SK-N-SH treated with all-trans-retinoic acid at 6 μM for 48 hours (cell line): ENCODE measurements at regions not wholly inside any gene's neighbourhood (a gene's known extent, or its start where the extent isn't known, plus 50 kb on each side); places are given as distances from the start of the nearest gene placed in this dataset.

ENCODE experiments used
- ATAC-seq: fragments of 200-7000 bp; cut with Tn5 transposase; 3 replicates; pipeline ENCODE4 v1.9.1; 2020; ENCODE audit warnings: mild to moderate bottlenecking, moderate library complexity
- ARNTL ChIP-seq: fragments of 450-650 bp; formaldehyde crosslinking; IDR thresholded peaks from 2 replicates; pipeline ENCODE4 v1.5.0; 2020; ENCODE audit warnings: low read depth, mild to moderate bottlenecking, moderate library complexity, borderline replicate concordance
- BACH2 ChIP-seq: fragments of 250-450 bp; sonication (Bioruptor Pico); IDR thresholded peaks from 2 replicates; pipeline ENCODE4 v1.9.0; 2021; ENCODE audit warnings: mild to moderate bottlenecking, borderline replicate concordance
- CSDC2 ChIP-seq: fragments of 250-450 bp; sonication (Bioruptor Pico); IDR thresholded peaks from 2 replicates; pipeline ENCODE4 v1.5.0; 2020; ENCODE audit warnings: mild to moderate bottlenecking, moderate library complexity
- ESRRG ChIP-seq: fragments of 250-450 bp; sonication (Bioruptor Pico); IDR thresholded peaks from 2 replicates; pipeline ENCODE4 v1.6.1; 2021; ENCODE audit warnings: mild to moderate bottlenecking
- ISL1 ChIP-seq: fragments of 250-450 bp; sonication (Bioruptor Pico); IDR thresholded peaks from 2 replicates; pipeline ENCODE4 v2.1.2; 2022; ENCODE audit warnings: mild to moderate bottlenecking, moderate library complexity
- OSR1 ChIP-seq: fragments of 250-450 bp; sonication (Bioruptor Pico); IDR thresholded peaks from 2 replicates; pipeline ENCODE4 v1.8.0; 2022; ENCODE audit warnings: moderate library complexity, mild to moderate bottlenecking, inconsistent platforms
- PPARA ChIP-seq: fragments of 250-450 bp; sonication (Bioruptor Pico); IDR thresholded peaks from 2 replicates; pipeline ENCODE4 v1.5.0; 2020; ENCODE audit warnings: mild to moderate bottlenecking, borderline replicate concordance
- TCF4 ChIP-seq: fragments of 250-450 bp; sonication (Bioruptor Pico); IDR thresholded peaks from 2 replicates; pipeline ENCODE4 v1.8.0; 2021; ENCODE audit warnings: mild to moderate bottlenecking, moderate library complexity, borderline replicate concordance
- TOX ChIP-seq: fragments of 250-450 bp; sonication (Bioruptor Pico); IDR thresholded peaks from 2 replicates; pipeline ENCODE4 v1.8.0; 2021; ENCODE audit warnings: mild to moderate bottlenecking, moderate library complexity, borderline replicate concordance
- ZFP3 ChIP-seq: fragments of 250-450 bp; sonication (Bioruptor Pico); IDR thresholded peaks from 2 replicates; pipeline ENCODE4 v1.5.0; 2020; ENCODE audit warnings: mild to moderate bottlenecking, moderate library complexity
- ZFP30 ChIP-seq: fragments of 450-650 bp; formaldehyde crosslinking; IDR thresholded peaks from 2 replicates; pipeline ENCODE4 v1.5.0; 2022; ENCODE audit warnings: mild to moderate bottlenecking, moderate library complexity
- ZNF70 ChIP-seq: fragments of 450-650 bp; formaldehyde crosslinking; IDR thresholded peaks from 2 replicates; pipeline ENCODE4 v1.5.0; 2020; ENCODE audit warnings: mild to moderate bottlenecking, moderate library complexity
- ZNF8 ChIP-seq: fragments of 450-650 bp; formaldehyde crosslinking; IDR thresholded peaks from 2 replicates; pipeline ENCODE4 v1.5.0; 2020; ENCODE audit warnings: mild to moderate bottlenecking, moderate library complexity
- TF ChIP-seq, protein P1 (sequence below): fragments of 250-450 bp; sonication (Bioruptor Pico); IDR thresholded peaks from 2 replicates; pipeline ENCODE4 v1.8.0; 2020; ENCODE audit warnings: mild to moderate bottlenecking, moderate library complexity, borderline replicate concordance
- TF ChIP-seq, protein P2 (sequence below): fragments of 250-450 bp; sonication (Bioruptor Pico); IDR thresholded peaks from 2 replicates; pipeline ENCODE4 v1.5.1; 2020; ENCODE audit warnings: low read depth, mild to moderate bottlenecking, moderate library complexity
- TF ChIP-seq, protein P3 (sequence below): fragments of 250-450 bp; sonication (Bioruptor Pico); IDR thresholded peaks from 2 replicates; pipeline ENCODE4 v1.8.0; 2021; ENCODE audit warnings: low read depth, mild to moderate bottlenecking, moderate library complexity, borderline replicate concordance
- TF ChIP-seq, protein P4 (sequence below): fragments of 250-450 bp; sonication (Bioruptor Pico); IDR thresholded peaks from 2 replicates; pipeline ENCODE4 v1.5.0; 2020; ENCODE audit warnings: mild to moderate bottlenecking, moderate library complexity

DNA sequence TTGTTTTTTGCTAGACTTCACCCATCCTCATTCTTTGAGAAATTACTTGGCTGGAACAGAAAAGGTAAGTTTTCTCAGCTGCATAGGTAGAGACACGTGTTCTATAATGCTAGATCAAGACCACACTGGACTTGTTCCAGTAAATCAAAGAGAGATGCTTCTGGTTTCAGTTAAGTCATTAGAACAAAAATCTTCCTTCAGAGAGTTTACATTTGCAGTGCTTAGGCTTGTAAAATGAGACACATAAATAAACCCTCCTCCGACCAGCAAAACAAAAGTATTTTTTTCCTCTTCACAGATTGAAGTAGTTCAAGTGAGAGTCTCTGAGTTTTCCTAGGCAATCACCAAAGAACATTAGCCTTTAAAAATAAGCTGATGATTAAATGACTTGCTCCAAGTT is 87.3 kb upstream of the PROK2 start:
- no peak for TF ChIP-seq ARNTL (CRISPR knock-in tag)
- TF ChIP-seq ESRRG: no peak
- no peak for TF ChIP-seq ZFP30 (CRISPR knock-in tag)
- TF ChIP-seq, protein P1, sequence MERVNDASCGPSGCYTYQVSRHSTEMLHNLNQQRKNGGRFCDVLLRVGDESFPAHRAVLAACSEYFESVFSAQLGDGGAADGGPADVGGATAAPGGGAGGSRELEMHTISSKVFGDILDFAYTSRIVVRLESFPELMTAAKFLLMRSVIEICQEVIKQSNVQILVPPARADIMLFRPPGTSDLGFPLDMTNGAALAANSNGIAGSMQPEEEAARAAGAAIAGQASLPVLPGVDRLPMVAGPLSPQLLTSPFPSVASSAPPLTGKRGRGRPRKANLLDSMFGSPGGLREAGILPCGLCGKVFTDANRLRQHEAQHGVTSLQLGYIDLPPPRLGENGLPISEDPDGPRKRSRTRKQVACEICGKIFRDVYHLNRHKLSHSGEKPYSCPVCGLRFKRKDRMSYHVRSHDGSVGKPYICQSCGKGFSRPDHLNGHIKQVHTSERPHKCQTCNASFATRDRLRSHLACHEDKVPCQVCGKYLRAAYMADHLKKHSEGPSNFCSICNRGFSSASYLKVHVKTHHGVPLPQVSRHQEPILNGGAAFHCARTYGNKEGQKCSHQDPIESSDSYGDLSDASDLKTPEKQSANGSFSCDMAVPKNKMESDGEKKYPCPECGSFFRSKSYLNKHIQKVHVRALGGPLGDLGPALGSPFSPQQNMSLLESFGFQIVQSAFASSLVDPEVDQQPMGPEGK (CRISPR knock-in tag): no peak
- TF ChIP-seq, protein P2, sequence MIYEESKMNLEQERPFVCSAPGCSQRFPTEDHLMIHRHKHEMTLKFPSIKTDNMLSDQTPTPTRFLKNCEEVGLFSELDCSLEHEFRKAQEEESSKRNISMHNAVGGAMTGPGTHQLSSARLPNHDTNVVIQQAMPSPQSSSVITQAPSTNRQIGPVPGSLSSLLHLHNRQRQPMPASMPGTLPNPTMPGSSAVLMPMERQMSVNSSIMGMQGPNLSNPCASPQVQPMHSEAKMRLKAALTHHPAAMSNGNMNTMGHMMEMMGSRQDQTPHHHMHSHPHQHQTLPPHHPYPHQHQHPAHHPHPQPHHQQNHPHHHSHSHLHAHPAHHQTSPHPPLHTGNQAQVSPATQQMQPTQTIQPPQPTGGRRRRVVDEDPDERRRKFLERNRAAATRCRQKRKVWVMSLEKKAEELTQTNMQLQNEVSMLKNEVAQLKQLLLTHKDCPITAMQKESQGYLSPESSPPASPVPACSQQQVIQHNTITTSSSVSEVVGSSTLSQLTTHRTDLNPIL (CRISPR knock-in tag): no peak
- TF ChIP-seq ZNF70 (CRISPR knock-in tag): no peak
- TF ChIP-seq ZFP3 (CRISPR knock-in tag): no peak
- TF ChIP-seq ISL1 (CRISPR knock-in tag): no peak
- TF ChIP-seq BACH2 (CRISPR knock-in tag): no peak
- no peak for TF ChIP-seq OSR1 (CRISPR knock-in tag)
- TF ChIP-seq TCF4: no peak
- TF ChIP-seq PPARA (CRISPR knock-in tag): no peak
- no peak for ATAC-seq

DNA sequence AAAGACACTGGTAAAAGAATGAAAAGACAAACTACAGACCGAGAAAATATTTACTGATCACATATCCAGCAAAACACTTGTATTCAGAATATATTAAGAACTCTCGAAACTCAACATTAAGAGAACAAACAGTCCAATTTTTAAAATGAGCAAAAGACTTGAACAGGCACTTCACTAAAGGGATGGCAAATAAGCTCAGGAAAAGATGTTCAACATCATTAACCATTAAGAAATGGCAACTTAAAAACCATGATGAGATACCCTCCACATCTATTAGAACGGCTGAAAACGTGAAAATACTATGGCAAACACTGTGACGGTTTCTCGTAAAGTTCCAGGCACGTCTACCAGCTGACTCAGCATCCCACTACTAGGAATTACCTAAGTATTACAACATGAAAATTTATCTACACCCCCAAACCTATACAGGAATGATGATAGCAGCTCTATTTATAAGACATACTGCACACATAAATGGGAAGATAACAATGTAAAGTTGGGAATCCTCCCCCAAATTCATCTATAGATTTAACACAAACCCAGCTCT is 86.1 kb upstream of the PROK2 start:
- no peak for ATAC-seq
- TF ChIP-seq TOX (CRISPR knock-in tag): no peak
- TF ChIP-seq ZFP30 (CRISPR knock-in tag): no peak
- TF ChIP-seq, protein P3, sequence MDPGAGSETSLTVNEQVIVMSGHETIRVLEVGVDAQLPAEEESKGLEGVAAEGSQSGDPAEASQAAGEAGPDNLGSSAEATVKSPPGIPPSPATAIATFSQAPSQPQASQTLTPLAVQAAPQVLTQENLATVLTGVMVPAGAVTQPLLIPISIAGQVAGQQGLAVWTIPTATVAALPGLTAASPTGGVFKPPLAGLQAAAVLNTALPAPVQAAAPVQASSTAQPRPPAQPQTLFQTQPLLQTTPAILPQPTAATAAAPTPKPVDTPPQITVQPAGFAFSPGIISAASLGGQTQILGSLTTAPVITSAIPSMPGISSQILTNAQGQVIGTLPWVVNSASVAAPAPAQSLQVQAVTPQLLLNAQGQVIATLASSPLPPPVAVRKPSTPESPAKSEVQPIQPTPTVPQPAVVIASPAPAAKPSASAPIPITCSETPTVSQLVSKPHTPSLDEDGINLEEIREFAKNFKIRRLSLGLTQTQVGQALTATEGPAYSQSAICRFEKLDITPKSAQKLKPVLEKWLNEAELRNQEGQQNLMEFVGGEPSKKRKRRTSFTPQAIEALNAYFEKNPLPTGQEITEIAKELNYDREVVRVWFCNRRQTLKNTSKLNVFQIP: no peak
- no peak for TF ChIP-seq OSR1 (CRISPR knock-in tag)
- TF ChIP-seq, protein P1 (CRISPR knock-in tag): no peak
- TF ChIP-seq, protein P2 (CRISPR knock-in tag): no peak
- TF ChIP-seq BACH2 (CRISPR knock-in tag): no peak
- TF ChIP-seq PPARA (CRISPR knock-in tag): no peak
- no peak for TF ChIP-seq ESRRG
- no peak for TF ChIP-seq ZNF8 (CRISPR knock-in tag)

DNA sequence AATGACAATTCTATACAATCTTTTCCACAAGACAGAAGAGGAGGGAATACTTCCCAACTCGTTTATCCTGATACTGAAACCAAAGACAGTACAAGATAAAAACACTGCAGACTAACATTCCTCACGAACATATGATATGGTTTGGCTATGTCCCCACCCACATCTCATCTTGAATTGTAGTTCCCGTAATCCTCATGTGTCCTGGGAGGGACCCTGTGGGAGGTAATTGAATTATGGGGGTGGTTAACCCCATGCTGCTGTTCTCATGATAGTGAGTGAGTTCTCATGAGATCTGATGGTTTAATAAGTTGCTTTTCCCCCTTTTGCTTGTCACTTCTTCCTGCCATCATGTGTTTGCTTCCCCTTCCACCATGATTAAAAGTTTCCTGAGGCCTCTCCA is 83.9 kb upstream of the PROK2 start:
- TF ChIP-seq, protein P2 (CRISPR knock-in tag): no peak
- no peak for TF ChIP-seq PPARA (CRISPR knock-in tag)
- TF ChIP-seq TCF4: no peak
- TF ChIP-seq CSDC2 (CRISPR knock-in tag): no peak
- TF ChIP-seq BACH2 (CRISPR knock-in tag): no peak
- TF ChIP-seq TOX (CRISPR knock-in tag): no peak
- TF ChIP-seq, protein P1 (CRISPR knock-in tag): no peak
- TF ChIP-seq, protein P4, sequence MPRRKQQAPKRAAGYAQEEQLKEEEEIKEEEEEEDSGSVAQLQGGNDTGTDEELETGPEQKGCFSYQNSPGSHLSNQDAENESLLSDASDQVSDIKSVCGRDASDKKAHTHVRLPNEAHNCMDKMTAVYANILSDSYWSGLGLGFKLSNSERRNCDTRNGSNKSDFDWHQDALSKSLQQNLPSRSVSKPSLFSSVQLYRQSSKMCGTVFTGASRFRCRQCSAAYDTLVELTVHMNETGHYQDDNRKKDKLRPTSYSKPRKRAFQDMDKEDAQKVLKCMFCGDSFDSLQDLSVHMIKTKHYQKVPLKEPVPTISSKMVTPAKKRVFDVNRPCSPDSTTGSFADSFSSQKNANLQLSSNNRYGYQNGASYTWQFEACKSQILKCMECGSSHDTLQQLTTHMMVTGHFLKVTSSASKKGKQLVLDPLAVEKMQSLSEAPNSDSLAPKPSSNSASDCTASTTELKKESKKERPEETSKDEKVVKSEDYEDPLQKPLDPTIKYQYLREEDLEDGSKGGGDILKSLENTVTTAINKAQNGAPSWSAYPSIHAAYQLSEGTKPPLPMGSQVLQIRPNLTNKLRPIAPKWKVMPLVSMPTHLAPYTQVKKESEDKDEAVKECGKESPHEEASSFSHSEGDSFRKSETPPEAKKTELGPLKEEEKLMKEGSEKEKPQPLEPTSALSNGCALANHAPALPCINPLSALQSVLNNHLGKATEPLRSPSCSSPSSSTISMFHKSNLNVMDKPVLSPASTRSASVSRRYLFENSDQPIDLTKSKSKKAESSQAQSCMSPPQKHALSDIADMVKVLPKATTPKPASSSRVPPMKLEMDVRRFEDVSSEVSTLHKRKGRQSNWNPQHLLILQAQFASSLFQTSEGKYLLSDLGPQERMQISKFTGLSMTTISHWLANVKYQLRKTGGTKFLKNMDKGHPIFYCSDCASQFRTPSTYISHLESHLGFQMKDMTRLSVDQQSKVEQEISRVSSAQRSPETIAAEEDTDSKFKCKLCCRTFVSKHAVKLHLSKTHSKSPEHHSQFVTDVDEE (CRISPR knock-in tag): no peak
- no peak for TF ChIP-seq OSR1 (CRISPR knock-in tag)
- no peak for ATAC-seq
